ENCODE measurements at regions not wholly inside any gene's neighbourhood (a gene's known extent, or its start where the extent isn't known, plus 50 kb on each side); places are given as distances from the start of the nearest gene placed in this dataset.

GRCh38 chr4:123841447-123842121, 445.0 kb downstream of the SPRY1 start:
- DNase-seq (ENCODE audit: low read depth in 2 of 2), result no peak

GRCh38 chr4:123843137-123843536, 446.5 kb downstream of the SPRY1 start:
- DNase-seq (ENCODE audit: low read depth in 2 of 2), result no peak

GRCh38 chr4:123844374-123844773, 447.8 kb downstream of the SPRY1 start:
- no peak for DNase-seq (ENCODE audit: low read depth in 2 of 2)

- no peak for DNase-seq (ENCODE audit: low read depth in 2 of 2)
These were observed 449.5 kb downstream of the SPRY1 start for GRCh38 chr4:123846092-123846491.

- no peak for DNase-seq (ENCODE audit: low read depth in 2 of 2)
These were observed 450.0 kb downstream of the SPRY1 start for GRCh38 chr4:123846561-123846960.

GRCh38 chr4:123848606-123849005, 452.0 kb downstream of the SPRY1 start:
- DNase-seq (ENCODE audit: low read depth in 2 of 2), result no peak

GRCh38 chr4:123849495-123849894, 452.9 kb downstream of the SPRY1 start:
- no peak for DNase-seq (ENCODE audit: low read depth in 2 of 2)

- DNase-seq (ENCODE audit: low read depth in 2 of 2), result no peak
These were observed 454.9 kb downstream of the SPRY1 start for GRCh38 chr4:123851521-123851920.

GRCh38 chr4:123853651-123854050, 457.1 kb downstream of the SPRY1 start:
- no peak for DNase-seq (ENCODE audit: low read depth in 2 of 2)

- no peak for DNase-seq (ENCODE audit: low read depth in 2 of 2)
These were observed 460.3 kb downstream of the SPRY1 start for GRCh38 chr4:123856689-123857545.

- no peak for DNase-seq (ENCODE audit: low read depth in 2 of 2)
These were observed 461.9 kb downstream of the SPRY1 start for GRCh38 chr4:123858465-123858864.

- DNase-seq (ENCODE audit: low read depth in 2 of 2), result no peak
These were observed 466.2 kb downstream of the SPRY1 start for GRCh38 chr4:123862812-123863211.

GRCh38 chr4:123866796-123867195, 470.2 kb downstream of the SPRY1 start:
- DNase-seq (ENCODE audit: low read depth in 2 of 2), result no peak

- DNase-seq (ENCODE audit: low read depth in 2 of 2), result no peak
These were observed 471.5 kb downstream of the SPRY1 start for GRCh38 chr4:123867910-123868587.

- DNase-seq (ENCODE audit: low read depth in 2 of 2), result no peak
These were observed 473.0 kb downstream of the SPRY1 start for GRCh38 chr4:123869286-123870215.

- DNase-seq (ENCODE audit: low read depth in 2 of 2), result no peak
These were observed 473.8 kb downstream of the SPRY1 start for GRCh38 chr4:123870216-123870876.

- no peak for DNase-seq (ENCODE audit: low read depth in 2 of 2)
These were observed 474.7 kb downstream of the SPRY1 start for GRCh38 chr4:123871341-123871740.

GRCh38 chr4:123874063-123874462, 477.5 kb downstream of the SPRY1 start:
- no peak for DNase-seq (ENCODE audit: low read depth in 2 of 2)

GRCh38 chr4:123876143-123876542, 479.5 kb downstream of the SPRY1 start:
- no peak for DNase-seq (ENCODE audit: low read depth in 2 of 2)

GRCh38 chr4:123876671-123877101, 480.1 kb downstream of the SPRY1 start:
- no peak for DNase-seq (ENCODE audit: low read depth in 2 of 2)

GRCh38 chr4:123877551-123877950, 481.0 kb downstream of the SPRY1 start:
- DNase-seq (ENCODE audit: low read depth in 2 of 2), result no peak
